ENCODE measurements at regions not wholly inside any gene's neighbourhood (a gene's known extent, or its start where the extent isn't known, plus 50 kb on each side); places are given as distances from the start of the nearest gene placed in this dataset.
A peak's percentile ranks its signal among the peaks of the same experiment; 100 is the strongest.

DNA sequence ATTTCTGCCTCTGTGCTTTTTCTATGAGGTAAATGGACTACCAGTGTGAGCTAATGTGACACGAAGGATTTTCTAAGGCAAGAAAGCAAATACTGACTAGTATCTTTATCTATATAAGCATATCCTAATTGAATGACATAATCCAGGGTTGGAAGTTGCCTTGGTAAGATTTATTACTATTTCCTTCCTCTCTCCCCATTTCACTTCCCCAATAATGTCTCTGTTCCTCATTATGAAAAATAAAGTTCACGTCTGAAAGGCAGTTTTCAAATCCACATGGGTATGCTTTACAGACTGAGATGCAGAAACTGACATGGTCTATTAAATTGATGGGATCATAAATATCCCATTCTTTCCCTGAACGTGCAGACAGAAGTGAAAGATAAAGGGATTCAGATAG, 86.0 kb downstream of the DTWD1 start:
- Histone ChIP-seq H3K36me3 (ENCODE audit: control insufficient read depth in 2 of 2, insufficient read depth in 1 of 2, low read length in 2 of 2) (no peaks in the 10 kb centered on the region), H3K4me1 (ENCODE audit: control insufficient read depth, insufficient read depth, low read length) (no peaks in the 10 kb centered on the region), H3K27ac (ENCODE audit: extremely low read depth, low read depth, low read length) (no peak overlapping the region), H3K9me3 (ENCODE audit: control insufficient read depth, insufficient read depth, low read depth, low read length) (no peaks in the 10 kb centered on the region), H3K4me3 (ENCODE audit: low read depth, low read length) (no peak overlapping the region)
- TF ChIP-seq, protein P1, sequence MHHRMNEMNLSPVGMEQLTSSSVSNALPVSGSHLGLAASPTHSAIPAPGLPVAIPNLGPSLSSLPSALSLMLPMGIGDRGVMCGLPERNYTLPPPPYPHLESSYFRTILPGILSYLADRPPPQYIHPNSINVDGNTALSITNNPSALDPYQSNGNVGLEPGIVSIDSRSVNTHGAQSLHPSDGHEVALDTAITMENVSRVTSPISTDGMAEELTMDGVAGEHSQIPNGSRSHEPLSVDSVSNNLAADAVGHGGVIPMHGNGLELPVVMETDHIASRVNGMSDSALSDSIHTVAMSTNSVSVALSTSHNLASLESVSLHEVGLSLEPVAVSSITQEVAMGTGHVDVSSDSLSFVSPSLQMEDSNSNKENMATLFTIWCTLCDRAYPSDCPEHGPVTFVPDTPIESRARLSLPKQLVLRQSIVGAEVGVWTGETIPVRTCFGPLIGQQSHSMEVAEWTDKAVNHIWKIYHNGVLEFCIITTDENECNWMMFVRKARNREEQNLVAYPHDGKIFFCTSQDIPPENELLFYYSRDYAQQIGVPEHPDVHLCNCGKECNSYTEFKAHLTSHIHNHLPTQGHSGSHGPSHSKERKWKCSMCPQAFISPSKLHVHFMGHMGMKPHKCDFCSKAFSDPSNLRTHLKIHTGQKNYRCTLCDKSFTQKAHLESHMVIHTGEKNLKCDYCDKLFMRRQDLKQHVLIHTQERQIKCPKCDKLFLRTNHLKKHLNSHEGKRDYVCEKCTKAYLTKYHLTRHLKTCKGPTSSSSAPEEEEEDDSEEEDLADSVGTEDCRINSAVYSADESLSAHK (tag by site-specific recombination; IDR thresholded peaks at IDR 0.05): no peak
- TF ChIP-seq, protein P2, sequence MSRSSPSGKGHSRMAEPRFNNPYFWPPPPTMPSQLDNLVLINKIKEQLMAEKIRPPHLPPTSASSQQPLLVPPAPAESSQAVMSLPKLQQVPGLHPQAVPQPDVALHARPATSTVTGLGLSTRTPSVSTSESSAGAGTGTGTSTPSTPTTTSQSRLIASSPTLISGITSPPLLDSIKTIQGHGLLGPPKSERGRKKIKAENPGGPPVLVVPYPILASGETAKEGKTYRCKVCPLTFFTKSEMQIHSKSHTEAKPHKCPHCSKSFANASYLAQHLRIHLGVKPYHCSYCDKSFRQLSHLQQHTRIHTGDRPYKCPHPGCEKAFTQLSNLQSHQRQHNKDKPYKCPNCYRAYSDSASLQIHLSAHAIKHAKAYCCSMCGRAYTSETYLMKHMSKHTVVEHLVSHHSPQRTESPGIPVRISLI (tag by site-specific recombination; IDR thresholded peaks at IDR 0.05): no peak
- TF ChIP-seq ZNF292 (tag by site-specific recombination; IDR thresholded peaks at IDR 0.05; ENCODE audit: borderline replicate concordance, low read depth): no peak
- TF ChIP-seq, protein P3, sequence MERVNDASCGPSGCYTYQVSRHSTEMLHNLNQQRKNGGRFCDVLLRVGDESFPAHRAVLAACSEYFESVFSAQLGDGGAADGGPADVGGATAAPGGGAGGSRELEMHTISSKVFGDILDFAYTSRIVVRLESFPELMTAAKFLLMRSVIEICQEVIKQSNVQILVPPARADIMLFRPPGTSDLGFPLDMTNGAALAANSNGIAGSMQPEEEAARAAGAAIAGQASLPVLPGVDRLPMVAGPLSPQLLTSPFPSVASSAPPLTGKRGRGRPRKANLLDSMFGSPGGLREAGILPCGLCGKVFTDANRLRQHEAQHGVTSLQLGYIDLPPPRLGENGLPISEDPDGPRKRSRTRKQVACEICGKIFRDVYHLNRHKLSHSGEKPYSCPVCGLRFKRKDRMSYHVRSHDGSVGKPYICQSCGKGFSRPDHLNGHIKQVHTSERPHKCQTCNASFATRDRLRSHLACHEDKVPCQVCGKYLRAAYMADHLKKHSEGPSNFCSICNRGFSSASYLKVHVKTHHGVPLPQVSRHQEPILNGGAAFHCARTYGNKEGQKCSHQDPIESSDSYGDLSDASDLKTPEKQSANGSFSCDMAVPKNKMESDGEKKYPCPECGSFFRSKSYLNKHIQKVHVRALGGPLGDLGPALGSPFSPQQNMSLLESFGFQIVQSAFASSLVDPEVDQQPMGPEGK (tag by site-specific recombination; IDR thresholded peaks at IDR 0.05): no peak
- TF ChIP-seq ZNF19 (tag by site-specific recombination; IDR thresholded peaks at IDR 0.05; ENCODE audit: low read depth): no peak
- TF ChIP-seq SP3 (tag by site-specific recombination; IDR thresholded peaks at IDR 0.05): no peak
- CTCF ChIA-PET: no interaction called here
- POLR2A ChIA-PET: no interaction called here

DNA sequence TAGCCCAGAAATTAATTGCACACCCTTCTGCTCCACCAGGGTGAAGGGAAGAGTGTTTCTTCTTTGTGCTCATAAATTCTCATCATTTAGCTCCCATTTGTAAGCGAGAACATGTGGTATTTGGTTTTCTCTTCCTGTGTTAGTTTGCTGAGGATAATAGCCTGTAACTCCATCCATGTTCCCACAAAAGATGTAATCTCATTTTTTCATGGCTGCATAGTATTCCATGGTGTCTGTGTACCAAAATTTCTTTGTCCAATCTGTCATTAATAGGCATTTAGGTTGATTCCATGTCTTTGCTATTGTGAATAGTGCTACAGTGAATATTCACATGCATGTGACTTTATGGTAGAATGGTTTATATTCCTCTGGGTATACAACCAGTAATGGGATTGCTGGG, 86.8 kb downstream of the DTWD1 start:
- POLR2A ChIA-PET: no interaction called here
- TF ChIP-seq ZNF658 (tag by site-specific recombination; IDR thresholded peaks at IDR 0.05) (no peak), ZNF146 (tag by site-specific recombination; IDR thresholded peaks at IDR 0.05) (peak; percentile 54; the same call in 1 of the 2 replicates)
- Histone ChIP-seq H3K9me3 (ENCODE audit: control insufficient read depth, insufficient read depth, low read depth, low read length) (no peaks in the 10 kb centered on the region), H3K4me1 (ENCODE audit: control insufficient read depth, insufficient read depth, low read length) (no peaks in the 10 kb centered on the region), H3K4me3 (ENCODE audit: low read depth, low read length) (no peak overlapping the region), H3K27ac (ENCODE audit: extremely low read depth, low read depth, low read length) (no peak overlapping the region), H3K36me3 (ENCODE audit: control insufficient read depth in 2 of 2, insufficient read depth in 1 of 2, low read length in 2 of 2) (no peaks in the 10 kb centered on the region)
- CTCF ChIA-PET: interaction anchor here (0.7 kb wide), 1 partner anchor 236 kb away, joined by 3 read pairs; no protein-coding TSS in a partner anchor

DNA sequence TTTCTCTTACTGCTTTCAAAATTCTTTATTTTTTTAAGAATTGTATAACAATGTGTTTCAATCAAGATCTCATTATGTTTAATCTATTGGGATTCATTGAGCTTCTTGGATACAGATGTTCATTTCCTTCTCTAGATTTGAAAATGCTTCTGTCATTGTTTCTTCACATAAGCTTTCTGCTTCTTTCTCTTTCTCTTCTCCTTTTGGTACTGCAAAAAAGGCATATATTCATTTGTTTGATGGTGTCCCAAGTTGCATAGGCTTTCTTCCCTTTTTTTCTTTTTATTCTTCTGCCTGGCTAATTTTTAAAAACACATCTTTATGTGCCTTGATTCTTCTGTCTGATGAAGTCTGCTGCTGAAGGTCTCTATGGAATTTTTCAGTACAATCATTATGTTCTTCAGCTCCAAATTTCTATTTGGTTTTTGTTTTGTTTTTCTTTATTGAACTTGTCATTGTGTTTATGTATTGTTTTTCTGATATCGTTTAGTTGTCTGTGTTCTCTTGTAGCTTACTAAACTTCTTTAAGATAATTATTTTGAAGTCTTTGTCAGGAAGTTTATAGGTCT, 88.9 kb downstream of the DTWD1 start:
- CTCF ChIA-PET: interaction anchor here (0.9 kb wide), 1 partner anchor 294 kb away, joined by 3 read pairs; no protein-coding TSS in a partner anchor
- TF ChIP-seq, protein P4, sequence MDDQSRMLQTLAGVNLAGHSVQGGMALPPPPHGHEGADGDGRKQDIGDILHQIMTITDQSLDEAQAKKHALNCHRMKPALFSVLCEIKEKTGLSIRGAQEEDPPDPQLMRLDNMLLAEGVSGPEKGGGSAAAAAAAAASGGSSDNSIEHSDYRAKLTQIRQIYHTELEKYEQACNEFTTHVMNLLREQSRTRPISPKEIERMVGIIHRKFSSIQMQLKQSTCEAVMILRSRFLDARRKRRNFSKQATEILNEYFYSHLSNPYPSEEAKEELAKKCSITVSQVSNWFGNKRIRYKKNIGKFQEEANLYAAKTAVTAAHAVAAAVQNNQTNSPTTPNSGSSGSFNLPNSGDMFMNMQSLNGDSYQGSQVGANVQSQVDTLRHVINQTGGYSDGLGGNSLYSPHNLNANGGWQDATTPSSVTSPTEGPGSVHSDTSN (CRISPR knock-in tag; IDR thresholded peaks at IDR 0.05): no peak
- no peak for TF ChIP-seq SP3 (tag by site-specific recombination; IDR thresholded peaks at IDR 0.05)
- TF ChIP-seq SETDB1 (IDR thresholded peaks at IDR 0.05; ENCODE audit: insufficient read length, low read length): peak; percentile 30
- Histone ChIP-seq H3K36me3 (ENCODE audit: control insufficient read depth in 2 of 2, insufficient read depth in 1 of 2, low read length in 2 of 2) (no peaks in the 10 kb centered on the region), H3K4me1 (ENCODE audit: control insufficient read depth, insufficient read depth, low read length) (no peaks in the 10 kb centered on the region), H3K4me3 (ENCODE audit: low read depth, low read length) (no peak overlapping the region), H3K27ac (ENCODE audit: extremely low read depth, low read depth, low read length) (no peak overlapping the region), H3K9me3 (ENCODE audit: control insufficient read depth, insufficient read depth, low read depth, low read length) (no peaks in the 10 kb centered on the region)
- POLR2A ChIA-PET: no interaction called here

DNA sequence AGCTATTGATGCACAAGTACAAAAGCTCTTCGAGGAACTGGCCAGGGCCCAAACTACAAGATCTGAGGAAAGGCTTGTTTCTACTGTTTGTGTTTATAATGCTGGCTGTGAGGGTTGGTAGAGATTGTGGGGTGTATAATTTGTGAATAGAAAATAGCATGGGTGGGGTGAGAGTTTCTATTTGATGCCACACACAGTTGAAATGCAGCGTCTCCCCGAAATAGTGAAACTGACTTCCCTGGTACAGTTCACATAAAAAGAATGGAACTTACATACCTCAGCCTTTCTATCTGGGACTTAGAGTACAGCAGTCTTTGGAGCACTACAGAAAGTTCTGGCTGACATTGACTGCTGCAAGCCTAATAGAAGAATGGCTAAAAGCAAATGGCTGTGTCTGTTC, 91.3 kb downstream of the DTWD1 start:
- Histone ChIP-seq H3K4me3 (ENCODE audit: low read depth, low read length) (no peak overlapping the region), H3K27ac (ENCODE audit: extremely low read depth, low read depth, low read length) (no peak overlapping the region), H3K36me3 (ENCODE audit: control insufficient read depth in 2 of 2, insufficient read depth in 1 of 2, low read length in 2 of 2) (no peaks in the 10 kb centered on the region), H3K4me1 (ENCODE audit: control insufficient read depth, insufficient read depth, low read length) (no peaks in the 10 kb centered on the region), H3K9me3 (ENCODE audit: control insufficient read depth, insufficient read depth, low read depth, low read length) (no peaks in the 10 kb centered on the region)
- ChIA-PET POLR2A (no interaction called here), CTCF (no interaction called here)
- TF ChIP-seq ZNF610 (tag by site-specific recombination; IDR thresholded peaks at IDR 0.05; ENCODE audit: borderline replicate concordance) (no peak), TCF7L2 (IDR thresholded peaks at IDR 0.05; ENCODE audit: borderline replicate concordance, low read depth, low read length) (no peak), ZBTB8A (tag by site-specific recombination; IDR thresholded peaks at IDR 0.05) (no peak), ZNF747 (tag by site-specific recombination; IDR thresholded peaks at IDR 0.05) (no peak), SP7 (tag by site-specific recombination; IDR thresholded peaks at IDR 0.05) (no peak), ZNF785 (tag by site-specific recombination; IDR thresholded peaks at IDR 0.05) (no peak)
- TF ChIP-seq, protein P5, sequence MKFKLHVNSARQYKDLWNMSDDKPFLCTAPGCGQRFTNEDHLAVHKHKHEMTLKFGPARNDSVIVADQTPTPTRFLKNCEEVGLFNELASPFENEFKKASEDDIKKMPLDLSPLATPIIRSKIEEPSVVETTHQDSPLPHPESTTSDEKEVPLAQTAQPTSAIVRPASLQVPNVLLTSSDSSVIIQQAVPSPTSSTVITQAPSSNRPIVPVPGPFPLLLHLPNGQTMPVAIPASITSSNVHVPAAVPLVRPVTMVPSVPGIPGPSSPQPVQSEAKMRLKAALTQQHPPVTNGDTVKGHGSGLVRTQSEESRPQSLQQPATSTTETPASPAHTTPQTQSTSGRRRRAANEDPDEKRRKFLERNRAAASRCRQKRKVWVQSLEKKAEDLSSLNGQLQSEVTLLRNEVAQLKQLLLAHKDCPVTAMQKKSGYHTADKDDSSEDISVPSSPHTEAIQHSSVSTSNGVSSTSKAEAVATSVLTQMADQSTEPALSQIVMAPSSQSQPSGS (tag by site-specific recombination; IDR thresholded peaks at IDR 0.05; ENCODE audit: low read depth): no peak
- TF ChIP-seq, protein P6, sequence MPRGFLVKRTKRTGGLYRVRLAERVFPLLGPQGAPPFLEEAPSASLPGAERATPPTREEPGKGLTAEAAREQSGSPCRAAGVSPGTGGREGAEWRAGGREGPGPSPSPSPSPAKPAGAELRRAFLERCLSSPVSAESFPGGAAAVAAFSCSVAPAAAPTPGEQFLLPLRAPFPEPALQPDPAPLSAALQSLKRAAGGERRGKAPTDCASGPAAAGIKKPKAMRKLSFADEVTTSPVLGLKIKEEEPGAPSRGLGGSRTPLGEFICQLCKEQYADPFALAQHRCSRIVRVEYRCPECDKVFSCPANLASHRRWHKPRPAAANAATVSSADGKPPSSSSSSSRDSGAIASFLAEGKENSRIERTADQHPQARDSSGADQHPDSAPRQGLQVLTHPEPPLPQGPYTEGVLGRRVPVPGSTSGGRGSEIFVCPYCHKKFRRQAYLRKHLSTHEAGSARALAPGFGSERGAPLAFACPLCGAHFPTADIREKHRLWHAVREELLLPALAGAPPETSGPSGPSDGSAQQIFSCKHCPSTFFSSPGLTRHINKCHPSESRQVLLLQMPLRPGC (tag by site-specific recombination; IDR thresholded peaks at IDR 0.05): no peak
